ENCODE measurements at regions not wholly inside any gene's neighbourhood (a gene's known extent, or its start where the extent isn't known, plus 50 kb on each side); places are given as distances from the start of the nearest gene placed in this dataset.

- TF ChIP-seq CTCF (IDR thresholded peaks at IDR 0.05) (no peak), POLR2A (IDR thresholded peaks at IDR 0.05) (no peak)
Observed at GRCh38 chr6:84329077-84329476, 101.6 kb upstream of the CEP162 start.
